GM21619 (cell line): ENCODE measurements at regions not wholly inside any gene's neighbourhood (a gene's known extent, or its start where the extent isn't known, plus 50 kb on each side); places are given as distances from the start of the nearest gene placed in this dataset.
"Not testable (repeated sequence)": the region's sequence is repeated elsewhere in the genome, so short reads cannot be mapped to it uniquely, and the experiment has no call there.

ENCODE experiments used
- ATAC-seq: cut with Tn5 transposase; IDR thresholded peaks from one replicate; pipeline ENCODE4 v1.9.1; 2021; ENCODE audit not compliant: unreplicated experiment

- ATAC-seq: no peak
Observed at GRCh38 chr7:120043250-120043649, 229.7 kb upstream of the KCND2 start.

- ATAC-seq: no peak
Observed at GRCh38 chr7:120052884-120053382, 220.0 kb upstream of the KCND2 start.

- no peak for ATAC-seq
Observed at GRCh38 chr7:120053390-120053961, 219.5 kb upstream of the KCND2 start.

- no peak for ATAC-seq
Observed at GRCh38 chr7:120054376-120055100, 218.4 kb upstream of the KCND2 start.

- ATAC-seq: no peak
Observed at GRCh38 chr7:120055300-120055699, 217.7 kb upstream of the KCND2 start.

GRCh38 chr7:120056227-120056626 lies 216.7 kb upstream of the KCND2 start:
- ATAC-seq: no peak

- ATAC-seq: no peak
Observed at GRCh38 chr7:120059641-120060040, 213.3 kb upstream of the KCND2 start.

- ATAC-seq: no peak
Observed at GRCh38 chr7:120060281-120060680, 212.7 kb upstream of the KCND2 start.

GRCh38 chr7:120060875-120061274 lies 212.1 kb upstream of the KCND2 start:
- ATAC-seq: no peak

GRCh38 chr7:120064565-120064964 lies 208.4 kb upstream of the KCND2 start:
- no peak for ATAC-seq

- not testable (repeated sequence) for ATAC-seq
Observed at GRCh38 chr7:120066898-120067297, 206.1 kb upstream of the KCND2 start.

- no peak for ATAC-seq
Observed at GRCh38 chr7:120070201-120070600, 202.8 kb upstream of the KCND2 start.

GRCh38 chr7:120077777-120078176 lies 195.2 kb upstream of the KCND2 start:
- ATAC-seq: no peak

GRCh38 chr7:120079022-120079421 lies 194.0 kb upstream of the KCND2 start:
- no peak for ATAC-seq

GRCh38 chr7:120079704-120080103 lies 193.3 kb upstream of the KCND2 start:
- ATAC-seq: no peak

- not testable (repeated sequence) for ATAC-seq
Observed at GRCh38 chr7:120086468-120086867, 186.5 kb upstream of the KCND2 start.

GRCh38 chr7:120089968-120090367 lies 183.0 kb upstream of the KCND2 start:
- no peak for ATAC-seq

- no peak for ATAC-seq
Observed at GRCh38 chr7:120091807-120092206, 181.2 kb upstream of the KCND2 start.

GRCh38 chr7:120097020-120097419 lies 176.0 kb upstream of the KCND2 start:
- no peak for ATAC-seq

- ATAC-seq: no peak
Observed at GRCh38 chr7:120097774-120098173, 175.2 kb upstream of the KCND2 start.

GRCh38 chr7:120108376-120108775 lies 164.6 kb upstream of the KCND2 start:
- no peak for ATAC-seq

GRCh38 chr7:120110169-120110568 lies 162.8 kb upstream of the KCND2 start:
- ATAC-seq: no peak

GRCh38 chr7:120114626-120115025 lies 158.3 kb upstream of the KCND2 start:
- ATAC-seq: no peak
